GM23248 (cell line): ENCODE measurements at regions not wholly inside any gene's neighbourhood (a gene's known extent, or its start where the extent isn't known, plus 50 kb on each side); places are given as distances from the start of the nearest gene placed in this dataset.

Experiments used
- EZH2 ChIP-seq: fragments of 200-600 bp; sonication (generic); IDR thresholded peaks from 2 replicates; pipeline ENCODE4 v1.6.1; 2018; ENCODE audit warnings: antibody characterized with exemption, mild to moderate bottlenecking; ENCODE audit not compliant: insufficient read depth, poor library complexity, severe bottlenecking
- EZH2phosphoT487 ChIP-seq: fragments of 200-600 bp; sonication (generic); IDR thresholded peaks from 2 replicates; pipeline ENCODE4 v1.6.1; 2018; ENCODE audit warnings: antibody characterized with exemption, moderate library complexity, mild to moderate bottlenecking, low read depth; ENCODE audit not compliant: insufficient read depth

DNA sequence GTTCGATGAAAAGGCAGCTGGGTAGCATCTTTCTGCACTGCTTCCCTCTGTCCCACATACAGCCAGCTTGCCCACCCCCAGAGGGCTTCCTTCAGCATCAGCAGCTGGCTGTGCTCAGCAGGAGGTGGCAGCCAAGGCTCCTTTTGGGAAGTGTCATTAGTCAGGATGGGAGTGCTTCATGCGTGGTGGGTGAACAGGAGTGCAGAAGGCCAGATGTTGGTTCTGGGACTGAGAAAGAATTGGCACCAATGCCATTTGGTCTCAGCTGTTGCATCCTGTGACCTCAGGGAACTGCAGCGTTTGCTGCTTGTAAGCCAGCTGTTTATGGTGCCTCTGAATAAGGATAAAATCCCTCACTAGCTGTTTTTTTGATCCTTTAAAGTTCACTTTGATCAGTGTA, 131.1 kb upstream of the SORCS3 start:
- TF ChIP-seq EZH2phosphoT487 (no peak), EZH2 (no peak)
